ENCODE measurements at regions not wholly inside any gene's neighbourhood (a gene's known extent, or its start where the extent isn't known, plus 50 kb on each side); places are given as distances from the start of the nearest gene placed in this dataset.
"Not testable (repeated sequence)": the region's sequence is repeated elsewhere in the genome, so short reads cannot be mapped to it uniquely, and the experiment has no call there.

GRCh38 chr15:70234256-70234905, 136.7 kb upstream of the TLE3 start:
- peak in 1 of 2 donors; percentile 43 for ATAC-seq (replicated peaks in 1 of 2)
- H3K9me3 Mint-ChIP-seq: peaks cover 13 to 18% of the 10 kb centered on the region in 2 donors
- no peak overlapping the region for H3K4me3 Mint-ChIP-seq

GRCh38 chr15:70231484-70231883, 133.8 kb upstream of the TLE3 start:
- Mint-ChIP-seq H3K27me3 (ENCODE audit: low read depth) (peaks cover 11% of the 10 kb centered on the region), H3K27ac (no peak overlapping the region), H3K4me3 (no peak overlapping the region), H3K4me1 (ENCODE audit: low read depth) (peaks cover 18% of the 10 kb centered on the region), H3K9me3 (peaks cover 17 to 21% of the 10 kb centered on the region in 2 donors), H3K36me3 (ENCODE audit: insufficient read depth in 2 of 2) (peaks cover 14 to 25% of the 10 kb centered on the region in 2 donors)
- DNase-seq (no peak), ATAC-seq (replicated peaks in 1 of 2) (no peak)

More at GRCh38 chr15:70234256-70234905, 136.7 kb upstream of the TLE3 start:
- Mint-ChIP-seq H3K27me3 (ENCODE audit: low read depth) (peaks cover 39% of the 10 kb centered on the region), H3K36me3 (ENCODE audit: insufficient read depth in 2 of 2) (peaks cover 16 to 26% of the 10 kb centered on the region in 2 donors), H3K4me1 (ENCODE audit: low read depth) (peaks cover 31% of the 10 kb centered on the region), H3K27ac (no peak overlapping the region)
- peak in 1 of 2 donors; percentile 28 for DNase-seq

GRCh38 chr15:70227918-70228317, 130.2 kb upstream of the TLE3 start:
- Mint-ChIP-seq H3K9me3 (peaks cover 15 to 21% of the 10 kb centered on the region in 2 donors), H3K36me3 (ENCODE audit: insufficient read depth in 2 of 2) (peaks cover 14 to 22% of the 10 kb centered on the region in 2 donors)
- H3K4me3 Mint-ChIP-seq; H3K27me3 Mint-ChIP-seq (ENCODE audit: low read depth); H3K27ac Mint-ChIP-seq; H3K4me1 Mint-ChIP-seq (ENCODE audit: low read depth); DNase-seq; ATAC-seq (replicated peaks in 1 of 2): not testable (repeated sequence)

GRCh38 chr15:70227147-70227546, 129.4 kb upstream of the TLE3 start:
- Mint-ChIP-seq H3K27me3 (ENCODE audit: low read depth) (peaks cover 7% of the 10 kb centered on the region), H3K4me1 (ENCODE audit: low read depth) (peaks cover 10% of the 10 kb centered on the region), H3K9me3 (peaks cover 15 to 17% of the 10 kb centered on the region in 2 donors), H3K4me3 (no peak overlapping the region), H3K36me3 (ENCODE audit: insufficient read depth in 2 of 2) (peaks cover 14 to 17% of the 10 kb centered on the region in 2 donors), H3K27ac (no peak overlapping the region)
- ATAC-seq (replicated peaks in 1 of 2) (no peak), DNase-seq (no peak)

GRCh38 chr15:70226337-70226980, 128.7 kb upstream of the TLE3 start:
- no peak for DNase-seq
- Mint-ChIP-seq H3K36me3 (ENCODE audit: insufficient read depth in 2 of 2) (peaks cover 8 to 10% of the 10 kb centered on the region in 2 donors), H3K27ac (no peak overlapping the region), H3K27me3 (ENCODE audit: low read depth) (peaks cover 7% of the 10 kb centered on the region), H3K4me1 (ENCODE audit: low read depth) (peaks cover 10% of the 10 kb centered on the region), H3K9me3 (peaks cover 10 to 11% of the 10 kb centered on the region in 2 donors), H3K4me3 (no peak overlapping the region)
- ATAC-seq (replicated peaks in 1 of 2): no peak

GRCh38 chr15:70225416-70225815, 127.7 kb upstream of the TLE3 start:
- ATAC-seq (replicated peaks in 1 of 2) (no peak), DNase-seq (no peak)
- H3K27ac Mint-ChIP-seq: no peak overlapping the region
- peaks cover 7% of the 10 kb centered on the region for H3K27me3 Mint-ChIP-seq (ENCODE audit: low read depth)
- peaks cover 10% of the 10 kb centered on the region for H3K4me1 Mint-ChIP-seq (ENCODE audit: low read depth)
- H3K36me3 Mint-ChIP-seq (ENCODE audit: insufficient read depth in 2 of 2): peaks cover 7 to 9% of the 10 kb centered on the region in 2 donors
- peaks cover 9 to 10% of the 10 kb centered on the region in 2 donors for H3K9me3 Mint-ChIP-seq
- H3K4me3 Mint-ChIP-seq: no peak overlapping the region

GRCh38 chr15:70222606-70223005, 124.9 kb upstream of the TLE3 start:
- Mint-ChIP-seq H3K27ac (no peak overlapping the region), H3K4me3 (no peak overlapping the region), H3K9me3 (no peaks in the 10 kb centered on the region), H3K4me1 (ENCODE audit: low read depth) (peaks cover 10% of the 10 kb centered on the region), H3K27me3 (ENCODE audit: low read depth) (peaks cover 7% of the 10 kb centered on the region), H3K36me3 (ENCODE audit: insufficient read depth in 2 of 2) (no peaks in the 10 kb centered on the region)
- DNase-seq (no peak), ATAC-seq (replicated peaks in 1 of 2) (no peak)

GRCh38 chr15:70220490-70221096, 122.9 kb upstream of the TLE3 start:
- ATAC-seq (replicated peaks in 1 of 2): no peak
- Mint-ChIP-seq H3K27me3 (ENCODE audit: low read depth) (peaks cover 7% of the 10 kb centered on the region), H3K9me3 (no peaks in the 10 kb centered on the region), H3K27ac (no peak overlapping the region), H3K4me3 (no peak overlapping the region), H3K4me1 (ENCODE audit: low read depth) (peaks cover 10% of the 10 kb centered on the region), H3K36me3 (ENCODE audit: insufficient read depth in 2 of 2) (no peaks in the 10 kb centered on the region)
- DNase-seq: no peak

GRCh38 chr15:70219966-70220365, 122.2 kb upstream of the TLE3 start:
- no peaks in the 10 kb centered on the region for H3K36me3 Mint-ChIP-seq (ENCODE audit: insufficient read depth in 2 of 2)
- ATAC-seq (replicated peaks in 1 of 2) (no peak), DNase-seq (no peak)
- no peaks in the 10 kb centered on the region for H3K9me3 Mint-ChIP-seq
- no peak overlapping the region for H3K4me3 Mint-ChIP-seq
- no peak overlapping the region for H3K27ac Mint-ChIP-seq
- peaks cover 10% of the 10 kb centered on the region for H3K4me1 Mint-ChIP-seq (ENCODE audit: low read depth)
- peaks cover 7% of the 10 kb centered on the region for H3K27me3 Mint-ChIP-seq (ENCODE audit: low read depth)

GRCh38 chr15:70219256-70219895, 121.7 kb upstream of the TLE3 start:
- no peak overlapping the region for H3K27ac Mint-ChIP-seq
- no peaks in the 10 kb centered on the region for H3K36me3 Mint-ChIP-seq (ENCODE audit: insufficient read depth in 2 of 2)
- no peak for DNase-seq
- H3K4me1 Mint-ChIP-seq (ENCODE audit: low read depth): peaks cover 10% of the 10 kb centered on the region
- no peak overlapping the region for H3K4me3 Mint-ChIP-seq
- no peaks in the 10 kb centered on the region for H3K9me3 Mint-ChIP-seq
- ATAC-seq (replicated peaks in 1 of 2): no peak
- peaks cover 7% of the 10 kb centered on the region for H3K27me3 Mint-ChIP-seq (ENCODE audit: low read depth)

GRCh38 chr15:70217226-70218160, 119.8 kb upstream of the TLE3 start:
- no peak overlapping the region for H3K4me3 Mint-ChIP-seq

GRCh38 chr15:70215951-70216350, 118.2 kb upstream of the TLE3 start:
- no peaks in the 10 kb centered on the region for H3K4me1 Mint-ChIP-seq (ENCODE audit: low read depth)
- no peak overlapping the region for H3K27ac Mint-ChIP-seq
- H3K36me3 Mint-ChIP-seq (ENCODE audit: insufficient read depth in 2 of 2): no peaks in the 10 kb centered on the region
- H3K9me3 Mint-ChIP-seq: no peaks in the 10 kb centered on the region
- DNase-seq (no peak), ATAC-seq (replicated peaks in 1 of 2) (no peak)
- no peaks in the 10 kb centered on the region for H3K27me3 Mint-ChIP-seq (ENCODE audit: low read depth)
- H3K4me3 Mint-ChIP-seq: no peak overlapping the region

More at GRCh38 chr15:70217226-70218160, 119.8 kb upstream of the TLE3 start:
- Mint-ChIP-seq H3K27ac (no peak overlapping the region), H3K4me1 (ENCODE audit: low read depth) (no peaks in the 10 kb centered on the region), H3K36me3 (ENCODE audit: insufficient read depth in 2 of 2) (no peaks in the 10 kb centered on the region), H3K27me3 (ENCODE audit: low read depth) (no peaks in the 10 kb centered on the region), H3K9me3 (no peaks in the 10 kb centered on the region)
- no peak for ATAC-seq (replicated peaks in 1 of 2)
- no peak for DNase-seq

All from activated T-cell treated with anti-CD3 and anti-CD28 coated beads, Interleukin-2, amount 50 U/mL, for 72 hours (primary cell).